ENCODE measurements at regions not wholly inside any gene's neighbourhood (a gene's known extent, or its start where the extent isn't known, plus 50 kb on each side); places are given as distances from the start of the nearest gene placed in this dataset.

- TF ChIP-seq CTCF (IDR thresholded peaks at IDR 0.05), result no peak
- TF ChIP-seq POLR2AphosphoS5 (IDR thresholded peaks at IDR 0.05; ENCODE audit: low read depth, low read length), result no peak
- TF ChIP-seq TCF7L2 (IDR thresholded peaks at IDR 0.05; ENCODE audit: low read depth, low read length), result no peak
- TF ChIP-seq, protein P1, sequence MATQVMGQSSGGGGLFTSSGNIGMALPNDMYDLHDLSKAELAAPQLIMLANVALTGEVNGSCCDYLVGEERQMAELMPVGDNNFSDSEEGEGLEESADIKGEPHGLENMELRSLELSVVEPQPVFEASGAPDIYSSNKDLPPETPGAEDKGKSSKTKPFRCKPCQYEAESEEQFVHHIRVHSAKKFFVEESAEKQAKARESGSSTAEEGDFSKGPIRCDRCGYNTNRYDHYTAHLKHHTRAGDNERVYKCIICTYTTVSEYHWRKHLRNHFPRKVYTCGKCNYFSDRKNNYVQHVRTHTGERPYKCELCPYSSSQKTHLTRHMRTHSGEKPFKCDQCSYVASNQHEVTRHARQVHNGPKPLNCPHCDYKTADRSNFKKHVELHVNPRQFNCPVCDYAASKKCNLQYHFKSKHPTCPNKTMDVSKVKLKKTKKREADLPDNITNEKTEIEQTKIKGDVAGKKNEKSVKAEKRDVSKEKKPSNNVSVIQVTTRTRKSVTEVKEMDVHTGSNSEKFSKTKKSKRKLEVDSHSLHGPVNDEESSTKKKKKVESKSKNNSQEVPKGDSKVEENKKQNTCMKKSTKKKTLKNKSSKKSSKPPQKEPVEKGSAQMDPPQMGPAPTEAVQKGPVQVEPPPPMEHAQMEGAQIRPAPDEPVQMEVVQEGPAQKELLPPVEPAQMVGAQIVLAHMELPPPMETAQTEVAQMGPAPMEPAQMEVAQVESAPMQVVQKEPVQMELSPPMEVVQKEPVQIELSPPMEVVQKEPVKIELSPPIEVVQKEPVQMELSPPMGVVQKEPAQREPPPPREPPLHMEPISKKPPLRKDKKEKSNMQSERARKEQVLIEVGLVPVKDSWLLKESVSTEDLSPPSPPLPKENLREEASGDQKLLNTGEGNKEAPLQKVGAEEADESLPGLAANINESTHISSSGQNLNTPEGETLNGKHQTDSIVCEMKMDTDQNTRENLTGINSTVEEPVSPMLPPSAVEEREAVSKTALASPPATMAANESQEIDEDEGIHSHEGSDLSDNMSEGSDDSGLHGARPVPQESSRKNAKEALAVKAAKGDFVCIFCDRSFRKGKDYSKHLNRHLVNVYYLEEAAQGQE (IDR thresholded peaks at IDR 0.05; ENCODE audit: insufficient read depth in 1 of 2, low read depth in 2 of 2, low read length in 1 of 2), result no peak
- TF ChIP-seq SIN3A (IDR thresholded peaks at IDR 0.05; ENCODE audit: borderline replicate concordance, insufficient read depth, low read depth, low read length), result no peak
Observed at GRCh38 chr4:62870451-62870850, 1538.8 kb downstream of the TECRL start.

Data from Panc1 (cell line).